Ishikawa (cell line): ENCODE measurements at regions not wholly inside any gene's neighbourhood (a gene's known extent, or its start where the extent isn't known, plus 50 kb on each side); places are given as distances from the start of the nearest gene placed in this dataset.

Experiments used
- CEBPB ChIP-seq: IDR thresholded peaks from 2 replicates; pipeline ENCODE4 v1.6.1; 2012
- CREB1 ChIP-seq: IDR thresholded peaks from 2 replicates; pipeline ENCODE4 v1.6.1; 2012; ENCODE audit warnings: low read depth
- EGR1 ChIP-seq: IDR thresholded peaks from 2 replicates; pipeline ENCODE4 v1.6.1; 2012
- EP300 ChIP-seq: IDR thresholded peaks from 2 replicates; pipeline ENCODE4 v1.6.1; 2012; ENCODE audit warnings: borderline replicate concordance
- FOXM1 ChIP-seq: IDR thresholded peaks from 2 replicates; pipeline ENCODE4 v1.6.1; 2012; ENCODE audit warnings: low read depth, borderline replicate concordance
- MAX ChIP-seq: IDR thresholded peaks from 2 replicates; pipeline ENCODE4 v1.6.1; 2012
- NFIC ChIP-seq: IDR thresholded peaks from 2 replicates; pipeline ENCODE4 v1.6.1; 2012
- RAD21 ChIP-seq: IDR thresholded peaks from 2 replicates; pipeline ENCODE4 v1.6.1; 2012; ENCODE audit warnings: low read depth
- REST ChIP-seq: IDR thresholded peaks from 2 replicates; pipeline ENCODE4 v1.6.1; 2012; ENCODE audit warnings: low read depth, mild to moderate bottlenecking
- TAF1 ChIP-seq: IDR thresholded peaks from 2 replicates; pipeline ENCODE4 v1.6.1; 2012; ENCODE audit warnings: low read depth, mild to moderate bottlenecking
- TCF12 ChIP-seq: IDR thresholded peaks from 2 replicates; pipeline ENCODE4 v1.6.1; 2012; ENCODE audit warnings: low read depth
- TEAD4 ChIP-seq: IDR thresholded peaks from 2 replicates; pipeline ENCODE4 v1.6.1; 2012
- USF1 ChIP-seq: IDR thresholded peaks from 2 replicates; pipeline ENCODE4 v1.6.1; 2012
- YY1 ChIP-seq: IDR thresholded peaks from 2 replicates; pipeline ENCODE4 v1.6.1; 2012; ENCODE audit warnings: low read depth
- ZBTB7A ChIP-seq: IDR thresholded peaks from 2 replicates; pipeline ENCODE4 v1.6.1; 2012; ENCODE audit warnings: low read depth

DNA sequence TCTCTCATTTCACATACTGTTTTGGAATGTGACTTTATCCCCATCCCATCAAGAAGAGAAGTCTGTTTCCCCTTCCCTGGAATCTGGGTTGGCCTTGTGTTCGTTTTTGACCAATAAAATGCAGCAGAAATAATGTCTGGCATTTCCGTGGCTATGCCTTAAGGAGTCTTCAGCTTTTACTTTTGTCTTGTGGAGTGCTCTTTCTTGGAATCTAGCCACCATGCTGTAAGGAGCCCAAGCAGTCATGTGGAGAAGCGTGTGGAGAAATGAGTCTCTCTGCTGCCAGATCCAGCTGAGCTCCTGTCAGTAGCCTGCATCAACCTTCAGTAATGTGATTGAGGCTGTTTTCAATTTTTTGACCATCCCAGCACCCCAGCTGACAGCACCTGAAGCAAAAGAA is 84.4 kb upstream of the ARMCX2 start:
- no peak for TF ChIP-seq FOXM1
- no peak for TF ChIP-seq ZBTB7A
- no peak for TF ChIP-seq CEBPB
- no peak for TF ChIP-seq REST
- no peak for TF ChIP-seq MAX

DNA sequence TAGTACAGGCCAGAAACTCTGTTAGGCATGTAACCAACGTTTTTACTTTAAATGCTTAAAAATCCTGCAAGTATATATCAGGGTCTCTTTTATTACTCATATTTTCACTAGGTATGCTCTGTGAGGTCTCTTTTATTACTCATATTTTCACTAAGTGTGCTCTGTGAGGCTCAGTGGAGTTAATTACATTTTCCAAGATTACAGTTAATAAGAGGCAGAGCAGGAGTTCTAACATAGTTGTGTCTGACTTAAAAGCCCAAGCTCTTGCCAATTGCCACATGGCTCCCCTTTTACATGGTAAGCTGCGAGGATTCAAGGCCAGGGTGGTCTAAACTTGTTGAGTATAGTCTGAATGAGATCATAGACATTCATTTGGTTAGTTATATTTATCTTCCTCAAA is 81.0 kb upstream of the ARMCX2 start:
- TF ChIP-seq YY1 (no peak), TAF1 (no peak), TCF12 (no peak), CREB1 (no peak)

GRCh38 chrX:101736651-101737050 is 77.0 kb upstream of the ARMCX2 start:
- no peak for TF ChIP-seq NFIC
- no peak for TF ChIP-seq TAF1
- no peak for TF ChIP-seq EP300
- TF ChIP-seq EGR1, result no peak
- no peak for TF ChIP-seq CEBPB
- no peak for TF ChIP-seq MAX
- no peak for TF ChIP-seq TCF12
- TF ChIP-seq TEAD4, result no peak
- TF ChIP-seq FOXM1, result no peak
- TF ChIP-seq USF1, result no peak
- TF ChIP-seq ZBTB7A, result no peak

DNA sequence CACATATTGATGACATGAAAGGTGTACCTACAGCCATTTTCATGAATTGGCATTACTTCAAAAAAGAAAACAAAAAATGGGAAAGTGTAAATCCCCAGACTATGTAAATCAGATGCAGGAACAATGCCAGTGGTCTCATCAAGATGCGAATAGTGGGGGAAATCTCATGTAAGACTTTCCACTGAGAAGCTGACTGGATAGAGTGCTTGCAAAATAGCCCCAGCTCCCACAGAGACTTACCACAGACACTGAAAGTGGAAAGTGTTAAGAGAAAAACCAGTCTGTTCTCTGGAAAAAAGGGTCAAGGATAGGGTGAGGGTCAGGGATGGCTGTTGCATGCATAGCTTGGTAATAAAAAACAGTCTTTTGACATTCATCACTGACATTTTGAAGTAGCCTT is 73.2 kb upstream of the ARMCX2 start:
- TF ChIP-seq TEAD4, result no peak
- TF ChIP-seq YY1, result no peak
- no peak for TF ChIP-seq TAF1
- TF ChIP-seq REST, result no peak
- TF ChIP-seq CEBPB, result no peak
- TF ChIP-seq MAX, result no peak
- no peak for TF ChIP-seq RAD21
- TF ChIP-seq ZBTB7A, result no peak

DNA sequence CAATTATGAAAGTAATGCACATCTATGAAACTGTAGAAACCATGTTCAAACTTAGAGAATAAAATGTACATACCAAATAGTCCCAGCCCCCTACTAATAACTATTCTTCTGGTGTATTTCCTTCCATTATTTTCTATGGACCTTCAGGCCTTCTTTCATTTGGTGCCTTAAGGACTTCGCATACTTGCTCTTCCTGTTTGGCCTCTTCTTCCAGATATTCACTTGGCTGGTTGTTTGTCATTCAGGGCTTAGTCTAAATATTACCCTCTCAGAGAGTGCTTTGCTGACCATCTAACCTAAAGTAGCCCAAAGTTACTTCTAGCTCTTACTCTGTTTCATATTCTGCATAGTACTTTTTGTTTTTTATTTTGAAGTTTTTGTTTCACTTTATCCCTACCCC is 70.3 kb upstream of the ARMCX2 start:
- TF ChIP-seq YY1, result no peak
- TF ChIP-seq EGR1, result no peak
- no peak for TF ChIP-seq MAX
- TF ChIP-seq CEBPB, result no peak
- no peak for TF ChIP-seq EP300
- no peak for TF ChIP-seq ZBTB7A
- no peak for TF ChIP-seq REST
- no peak for TF ChIP-seq TCF12
- TF ChIP-seq NFIC, result no peak
- no peak for TF ChIP-seq USF1
- no peak for TF ChIP-seq CREB1
- TF ChIP-seq RAD21, result no peak
- TF ChIP-seq TEAD4, result no peak
